ENCODE measurements at regions not wholly inside any gene's neighbourhood (a gene's known extent, or its start where the extent isn't known, plus 50 kb on each side); places are given as distances from the start of the nearest gene placed in this dataset.

- FAIRE-seq (no peak), DNase-seq (ENCODE audit: insufficient read length, low spot score) (no peak)
- no peak for TF ChIP-seq SPI1 (IDR thresholded peaks at IDR 0.05; ENCODE audit: low read depth, low read length)
- no peak for TF ChIP-seq POLR2AphosphoS5 (IDR thresholded peaks at IDR 0.05; ENCODE audit: low read depth, low read length)
- TF ChIP-seq PAX5 (IDR thresholded peaks at IDR 0.05; ENCODE audit: insufficient read depth, low read length, severe bottlenecking) = no peak
- no peak for TF ChIP-seq POLR2A (IDR thresholded peaks at IDR 0.05; ENCODE audit: low read depth, low read length)
- no peak for TF ChIP-seq POU2F2 (IDR thresholded peaks at IDR 0.05; ENCODE audit: low read depth, low read length)
- TF ChIP-seq TAF1 (IDR thresholded peaks at IDR 0.05; ENCODE audit: low read depth, low read length) = no peak
These were observed 82.5 kb upstream of the ZNF648 start for GRCh38 chr1:182143825-182144645.

GRCh38 chr1:182143154-182143657, 81.7 kb upstream of the ZNF648 start:
- DNase-seq (ENCODE audit: insufficient read length, low spot score) (peak; percentile 36), FAIRE-seq (peak; percentile 83)
- TF ChIP-seq PAX5 (IDR thresholded peaks at IDR 0.05; ENCODE audit: insufficient read depth, low read length, severe bottlenecking) = no peak
- no peak for TF ChIP-seq TAF1 (IDR thresholded peaks at IDR 0.05; ENCODE audit: low read depth, low read length)
- no peak for TF ChIP-seq POLR2A (IDR thresholded peaks at IDR 0.05; ENCODE audit: low read depth, low read length)
- no peak for TF ChIP-seq POU2F2 (IDR thresholded peaks at IDR 0.05; ENCODE audit: low read depth, low read length)
- no peak for TF ChIP-seq POLR2AphosphoS5 (IDR thresholded peaks at IDR 0.05; ENCODE audit: low read depth, low read length)
- TF ChIP-seq SPI1 (IDR thresholded peaks at IDR 0.05; ENCODE audit: low read depth, low read length) = no peak

GRCh38 chr1:182142621-182143020, 81.1 kb upstream of the ZNF648 start:
- FAIRE-seq = no peak
- no peak for DNase-seq (ENCODE audit: insufficient read length, low spot score)
- no peak for TF ChIP-seq POU2F2 (IDR thresholded peaks at IDR 0.05; ENCODE audit: low read depth, low read length)

GRCh38 chr1:182141040-182141439, 79.5 kb upstream of the ZNF648 start:
- FAIRE-seq (no peak), DNase-seq (ENCODE audit: insufficient read length, low spot score) (no peak)
- TF ChIP-seq PAX5 (IDR thresholded peaks at IDR 0.05; ENCODE audit: insufficient read depth, low read length, severe bottlenecking) (no peak), TAF1 (IDR thresholded peaks at IDR 0.05; ENCODE audit: low read depth, low read length) (no peak)

- FAIRE-seq (no peak), DNase-seq (ENCODE audit: insufficient read length, low spot score) (no peak)
- TF ChIP-seq PAX5 (IDR thresholded peaks at IDR 0.05; ENCODE audit: insufficient read depth, low read length, severe bottlenecking) (no peak), TAF1 (IDR thresholded peaks at IDR 0.05; ENCODE audit: low read depth, low read length) (no peak), POU2F2 (IDR thresholded peaks at IDR 0.05; ENCODE audit: low read depth, low read length) (no peak), POLR2A (IDR thresholded peaks at IDR 0.05; ENCODE audit: low read depth, low read length) (no peak), POLR2AphosphoS5 (IDR thresholded peaks at IDR 0.05; ENCODE audit: low read depth, low read length) (no peak), SPI1 (IDR thresholded peaks at IDR 0.05; ENCODE audit: low read depth, low read length) (no peak)
These were observed 78.0 kb upstream of the ZNF648 start for GRCh38 chr1:182139496-182139895.

GRCh38 chr1:182137546-182137945, 76.0 kb upstream of the ZNF648 start:
- no peak for DNase-seq (ENCODE audit: insufficient read length, low spot score)
- no peak for FAIRE-seq
- TF ChIP-seq POLR2A (IDR thresholded peaks at IDR 0.05; ENCODE audit: low read depth, low read length) = no peak
- TF ChIP-seq TAF1 (IDR thresholded peaks at IDR 0.05; ENCODE audit: low read depth, low read length) = no peak
- no peak for TF ChIP-seq POU2F2 (IDR thresholded peaks at IDR 0.05; ENCODE audit: low read depth, low read length)
- TF ChIP-seq POLR2AphosphoS5 (IDR thresholded peaks at IDR 0.05; ENCODE audit: low read depth, low read length) = no peak
- TF ChIP-seq SPI1 (IDR thresholded peaks at IDR 0.05; ENCODE audit: low read depth, low read length) = no peak
- TF ChIP-seq PAX5 (IDR thresholded peaks at IDR 0.05; ENCODE audit: insufficient read depth, low read length, severe bottlenecking) = no peak

GRCh38 chr1:182135946-182136345, 74.4 kb upstream of the ZNF648 start:
- FAIRE-seq = no peak
- no peak for TF ChIP-seq POU2F2 (IDR thresholded peaks at IDR 0.05; ENCODE audit: low read depth, low read length)
- TF ChIP-seq PAX5 (IDR thresholded peaks at IDR 0.05; ENCODE audit: insufficient read depth, low read length, severe bottlenecking) = no peak
- TF ChIP-seq SPI1 (IDR thresholded peaks at IDR 0.05; ENCODE audit: low read depth, low read length) = no peak
- no peak for TF ChIP-seq POLR2AphosphoS5 (IDR thresholded peaks at IDR 0.05; ENCODE audit: low read depth, low read length)
- no peak for TF ChIP-seq TAF1 (IDR thresholded peaks at IDR 0.05; ENCODE audit: low read depth, low read length)
- no peak for TF ChIP-seq POLR2A (IDR thresholded peaks at IDR 0.05; ENCODE audit: low read depth, low read length)
- DNase-seq (ENCODE audit: insufficient read length, low spot score) = no peak

GRCh38 chr1:182134257-182134656, 72.7 kb upstream of the ZNF648 start:
- FAIRE-seq (no peak), DNase-seq (ENCODE audit: insufficient read length, low spot score) (no peak)
- TF ChIP-seq SPI1 (IDR thresholded peaks at IDR 0.05; ENCODE audit: low read depth, low read length) (no peak), POLR2AphosphoS5 (IDR thresholded peaks at IDR 0.05; ENCODE audit: low read depth, low read length) (no peak), POLR2A (IDR thresholded peaks at IDR 0.05; ENCODE audit: low read depth, low read length) (no peak), TAF1 (IDR thresholded peaks at IDR 0.05; ENCODE audit: low read depth, low read length) (no peak), PAX5 (IDR thresholded peaks at IDR 0.05; ENCODE audit: insufficient read depth, low read length, severe bottlenecking) (no peak), POU2F2 (IDR thresholded peaks at IDR 0.05; ENCODE audit: low read depth, low read length) (no peak)

- no peak for FAIRE-seq
- TF ChIP-seq POLR2A (IDR thresholded peaks at IDR 0.05; ENCODE audit: low read depth, low read length) = no peak
- no peak for TF ChIP-seq PAX5 (IDR thresholded peaks at IDR 0.05; ENCODE audit: insufficient read depth, low read length, severe bottlenecking)
- TF ChIP-seq POLR2AphosphoS5 (IDR thresholded peaks at IDR 0.05; ENCODE audit: low read depth, low read length) = no peak
- no peak for TF ChIP-seq SPI1 (IDR thresholded peaks at IDR 0.05; ENCODE audit: low read depth, low read length)
- TF ChIP-seq POU2F2 (IDR thresholded peaks at IDR 0.05; ENCODE audit: low read depth, low read length) = no peak
- no peak for TF ChIP-seq TAF1 (IDR thresholded peaks at IDR 0.05; ENCODE audit: low read depth, low read length)
- no peak for DNase-seq (ENCODE audit: insufficient read length, low spot score)
These were observed 71.7 kb upstream of the ZNF648 start for GRCh38 chr1:182133181-182133580.

GRCh38 chr1:182129398-182129797, 67.9 kb upstream of the ZNF648 start:
- FAIRE-seq = no peak
- TF ChIP-seq SPI1 (IDR thresholded peaks at IDR 0.05; ENCODE audit: low read depth, low read length) (no peak), TAF1 (IDR thresholded peaks at IDR 0.05; ENCODE audit: low read depth, low read length) (no peak), POU2F2 (IDR thresholded peaks at IDR 0.05; ENCODE audit: low read depth, low read length) (no peak), PAX5 (IDR thresholded peaks at IDR 0.05; ENCODE audit: insufficient read depth, low read length, severe bottlenecking) (no peak), POLR2A (IDR thresholded peaks at IDR 0.05; ENCODE audit: low read depth, low read length) (no peak), POLR2AphosphoS5 (IDR thresholded peaks at IDR 0.05; ENCODE audit: low read depth, low read length) (no peak)
- no peak for DNase-seq (ENCODE audit: insufficient read length, low spot score)
